ENCODE measurements at regions not wholly inside any gene's neighbourhood (a gene's known extent, or its start where the extent isn't known, plus 50 kb on each side); places are given as distances from the start of the nearest gene placed in this dataset.

DNA sequence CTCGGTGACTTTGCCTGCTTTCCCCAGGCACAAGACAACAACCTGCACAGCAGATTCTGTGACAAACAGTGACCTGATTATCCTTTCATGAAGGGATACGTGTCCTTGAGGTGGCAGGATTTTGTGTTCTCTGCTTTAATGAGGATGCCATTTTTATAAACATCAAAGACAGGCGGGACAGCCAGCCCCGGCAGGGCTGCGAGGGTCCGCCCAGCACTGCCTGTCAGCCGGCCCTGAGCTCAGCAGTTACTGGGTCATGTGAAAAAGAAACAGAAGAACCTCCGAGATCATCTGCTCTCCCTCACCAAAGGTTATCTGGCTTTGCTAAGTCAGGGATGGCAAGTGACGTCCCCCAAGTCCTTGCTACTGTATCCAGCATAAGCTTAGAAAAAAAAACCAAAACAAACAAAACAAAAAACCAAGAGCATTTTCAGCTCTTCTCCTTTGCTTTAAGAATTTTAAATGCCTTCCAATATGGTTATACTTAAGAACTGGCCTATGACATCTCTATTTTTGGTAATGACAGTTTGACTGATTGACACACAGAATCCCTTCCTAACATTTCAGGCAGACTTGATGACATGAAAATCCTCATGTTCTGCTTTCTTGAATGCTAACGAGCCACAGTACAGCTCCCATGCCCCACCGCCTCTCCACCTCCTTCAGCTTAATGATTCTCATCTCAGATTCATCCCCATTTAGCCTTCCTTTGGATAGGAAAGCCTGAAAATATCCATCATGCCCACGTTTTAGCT lies 666.6 kb upstream of the ARGLU1 start:
- DNase-seq (ENCODE audit: extremely low read depth, insufficient read length), result no peak
- H3K4me3 ChIP-seq (replicated peaks; ENCODE audit: low read depth, low read length), result no peak overlapping the region
- no peaks in the 10 kb centered on the region for H3K36me3 ChIP-seq (ENCODE audit: control insufficient read depth, insufficient read depth, low read length)
- no peaks in the 10 kb centered on the region for H3K27me3 ChIP-seq (replicated peaks; ENCODE audit: control insufficient read depth, insufficient read depth, low read length)
- TF ChIP-seq, protein P1, sequence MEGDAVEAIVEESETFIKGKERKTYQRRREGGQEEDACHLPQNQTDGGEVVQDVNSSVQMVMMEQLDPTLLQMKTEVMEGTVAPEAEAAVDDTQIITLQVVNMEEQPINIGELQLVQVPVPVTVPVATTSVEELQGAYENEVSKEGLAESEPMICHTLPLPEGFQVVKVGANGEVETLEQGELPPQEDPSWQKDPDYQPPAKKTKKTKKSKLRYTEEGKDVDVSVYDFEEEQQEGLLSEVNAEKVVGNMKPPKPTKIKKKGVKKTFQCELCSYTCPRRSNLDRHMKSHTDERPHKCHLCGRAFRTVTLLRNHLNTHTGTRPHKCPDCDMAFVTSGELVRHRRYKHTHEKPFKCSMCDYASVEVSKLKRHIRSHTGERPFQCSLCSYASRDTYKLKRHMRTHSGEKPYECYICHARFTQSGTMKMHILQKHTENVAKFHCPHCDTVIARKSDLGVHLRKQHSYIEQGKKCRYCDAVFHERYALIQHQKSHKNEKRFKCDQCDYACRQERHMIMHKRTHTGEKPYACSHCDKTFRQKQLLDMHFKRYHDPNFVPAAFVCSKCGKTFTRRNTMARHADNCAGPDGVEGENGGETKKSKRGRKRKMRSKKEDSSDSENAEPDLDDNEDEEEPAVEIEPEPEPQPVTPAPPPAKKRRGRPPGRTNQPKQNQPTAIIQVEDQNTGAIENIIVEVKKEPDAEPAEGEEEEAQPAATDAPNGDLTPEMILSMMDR (IDR thresholded peaks at IDR 0.05; ENCODE audit: insufficient read depth, low read length, poor library complexity, severe bottlenecking), result no peak

- TF ChIP-seq, protein P1 (IDR thresholded peaks at IDR 0.05; ENCODE audit: insufficient read depth, low read length, poor library complexity, severe bottlenecking), result no peak
These were observed 665.6 kb upstream of the ARGLU1 start for GRCh38 chr13:107233541-107233940.

DNA sequence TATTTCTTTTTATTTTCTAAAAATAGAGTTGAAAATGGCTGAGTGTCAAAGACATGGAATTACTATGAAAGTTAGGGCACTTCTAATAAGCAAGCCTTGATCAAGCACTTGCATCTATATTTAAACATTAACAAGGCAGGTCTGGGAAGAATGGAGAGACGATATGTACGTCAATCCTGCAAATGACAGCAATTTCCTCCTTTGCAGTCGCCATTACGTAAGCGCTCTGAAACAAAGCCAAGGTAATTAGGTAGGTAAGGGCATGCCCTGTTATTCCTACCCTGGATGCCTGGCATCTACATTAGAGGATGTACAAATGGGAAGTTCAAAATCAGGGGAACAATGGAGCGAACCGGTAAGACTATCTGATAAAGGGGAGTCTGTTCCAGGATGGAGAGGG lies 664.0 kb upstream of the ARGLU1 start:
- DNase-seq (ENCODE audit: extremely low read depth, insufficient read length), result no peak

More at GRCh38 chr13:107233541-107233940, 665.6 kb upstream of the ARGLU1 start:
- Histone ChIP-seq H3K27me3 (replicated peaks; ENCODE audit: control insufficient read depth, insufficient read depth, low read length) (no peaks in the 10 kb centered on the region), H3K4me3 (replicated peaks; ENCODE audit: low read depth, low read length) (no peak overlapping the region), H3K36me3 (ENCODE audit: control insufficient read depth, insufficient read depth, low read length) (no peaks in the 10 kb centered on the region)
- no peak for DNase-seq (ENCODE audit: extremely low read depth, insufficient read length)

DNA sequence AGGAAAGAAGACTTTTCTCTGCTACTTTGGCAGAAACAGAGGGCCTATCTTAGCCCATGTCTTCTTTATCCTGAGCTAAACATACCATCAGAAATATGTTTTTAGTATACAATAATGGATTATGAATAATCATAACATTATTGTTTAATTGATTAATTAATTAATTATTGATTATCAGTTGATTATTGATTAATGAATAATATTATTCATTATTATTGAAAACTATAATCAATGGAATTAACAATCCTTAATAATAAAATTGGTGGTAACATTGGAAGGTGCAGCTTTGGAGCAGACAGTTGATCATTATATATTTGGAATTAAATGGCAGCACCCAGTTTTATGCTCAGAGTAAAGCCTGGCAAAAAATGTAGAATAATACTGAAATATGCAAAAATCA lies 655.9 kb upstream of the ARGLU1 start:
- TF ChIP-seq, protein P1 (IDR thresholded peaks at IDR 0.05; ENCODE audit: insufficient read depth, low read length, poor library complexity, severe bottlenecking), result no peak
- no peak for DNase-seq (ENCODE audit: extremely low read depth, insufficient read length)
- no peaks in the 10 kb centered on the region for H3K36me3 ChIP-seq (ENCODE audit: control insufficient read depth, insufficient read depth, low read length)
- no peaks in the 10 kb centered on the region for H3K27me3 ChIP-seq (replicated peaks; ENCODE audit: control insufficient read depth, insufficient read depth, low read length)
- H3K4me3 ChIP-seq (replicated peaks; ENCODE audit: low read depth, low read length), result no peak overlapping the region

More for the DNA sequence above, 664.0 kb upstream of the ARGLU1 start:
- Histone ChIP-seq H3K4me3 (replicated peaks; ENCODE audit: low read depth, low read length) (no peak overlapping the region), H3K36me3 (ENCODE audit: control insufficient read depth, insufficient read depth, low read length) (no peaks in the 10 kb centered on the region), H3K27me3 (replicated peaks; ENCODE audit: control insufficient read depth, insufficient read depth, low read length) (no peaks in the 10 kb centered on the region)
- TF ChIP-seq, protein P1 (IDR thresholded peaks at IDR 0.05; ENCODE audit: insufficient read depth, low read length, poor library complexity, severe bottlenecking), result no peak

DNA sequence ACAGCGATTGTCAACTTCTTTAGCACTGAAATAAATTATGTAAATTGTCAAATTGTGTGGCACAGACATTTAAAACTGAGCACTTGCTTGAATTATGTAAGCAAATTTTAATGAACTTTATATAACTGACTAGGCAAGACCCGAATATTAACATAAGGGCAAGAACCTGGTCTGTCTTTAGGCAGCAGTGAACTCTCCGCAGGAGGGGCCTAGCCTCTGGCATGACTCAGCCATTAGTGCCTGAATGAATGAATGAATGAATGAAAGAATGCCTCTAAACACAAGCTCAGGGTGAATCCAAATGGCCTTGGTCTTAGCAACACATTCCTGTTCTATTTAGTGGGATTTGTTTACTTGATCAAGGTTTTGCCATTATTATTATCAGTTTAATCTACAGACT lies 654.7 kb upstream of the ARGLU1 start:
- TF ChIP-seq, protein P1 (IDR thresholded peaks at IDR 0.05; ENCODE audit: insufficient read depth, low read length, poor library complexity, severe bottlenecking), result no peak
- no peaks in the 10 kb centered on the region for H3K36me3 ChIP-seq (ENCODE audit: control insufficient read depth, insufficient read depth, low read length)
- no peak for DNase-seq (ENCODE audit: extremely low read depth, insufficient read length)
- H3K27me3 ChIP-seq (replicated peaks; ENCODE audit: control insufficient read depth, insufficient read depth, low read length), result no peaks in the 10 kb centered on the region
- H3K4me3 ChIP-seq (replicated peaks; ENCODE audit: low read depth, low read length), result no peak overlapping the region
